GM12874 (cell line): ENCODE measurements at regions not wholly inside any gene's neighbourhood (a gene's known extent, or its start where the extent isn't known, plus 50 kb on each side); places are given as distances from the start of the nearest gene placed in this dataset.

Experiments used
- CTCF ChIP-seq: IDR thresholded peaks from 2 replicates; pipeline ENCODE4 v1.5.1; 2011; ENCODE audit warnings: low read depth, mild to moderate bottlenecking, control low read depth, low read length, moderate library complexity; ENCODE audit not compliant: insufficient read depth

- no peak for TF ChIP-seq CTCF
These were observed 201.2 kb downstream of the PTN start for GRCh38 chr7:137142376-137142775.

GRCh38 chr7:137135654-137136350 is 207.7 kb downstream of the PTN start:
- TF ChIP-seq CTCF = no peak

- TF ChIP-seq CTCF = no peak
These were observed 212.8 kb downstream of the PTN start for GRCh38 chr7:137130751-137131158.

GRCh38 chr7:137129025-137129424 is 214.5 kb downstream of the PTN start:
- TF ChIP-seq CTCF = no peak

GRCh38 chr7:137127806-137128205 is 215.7 kb downstream of the PTN start:
- no peak for TF ChIP-seq CTCF

GRCh38 chr7:137127058-137127457 is 216.5 kb downstream of the PTN start:
- TF ChIP-seq CTCF = no peak

- no peak for TF ChIP-seq CTCF
These were observed 221.4 kb downstream of the PTN start for GRCh38 chr7:137122145-137122544.

- TF ChIP-seq CTCF = no peak
These were observed 222.8 kb downstream of the PTN start for GRCh38 chr7:137120690-137121089.
